IPS-18c (cell line): ENCODE measurements at regions not wholly inside any gene's neighbourhood (a gene's known extent, or its start where the extent isn't known, plus 50 kb on each side); places are given as distances from the start of the nearest gene placed in this dataset.

Source experiments
- H3K4me3 ChIP-seq: 2 replicates; pipeline ENCODE4 v1.7.0; 2013; ENCODE audit warnings: low read depth, mild to moderate bottlenecking, low read length, moderate library complexity; ENCODE audit not compliant: insufficient read depth
- H3K9me3 ChIP-seq: one replicate; pipeline ENCODE4 v1.6.1; 2013; ENCODE audit warnings: mild to moderate bottlenecking, low read length, moderate library complexity; ENCODE audit not compliant: control insufficient read depth, insufficient read depth

DNA sequence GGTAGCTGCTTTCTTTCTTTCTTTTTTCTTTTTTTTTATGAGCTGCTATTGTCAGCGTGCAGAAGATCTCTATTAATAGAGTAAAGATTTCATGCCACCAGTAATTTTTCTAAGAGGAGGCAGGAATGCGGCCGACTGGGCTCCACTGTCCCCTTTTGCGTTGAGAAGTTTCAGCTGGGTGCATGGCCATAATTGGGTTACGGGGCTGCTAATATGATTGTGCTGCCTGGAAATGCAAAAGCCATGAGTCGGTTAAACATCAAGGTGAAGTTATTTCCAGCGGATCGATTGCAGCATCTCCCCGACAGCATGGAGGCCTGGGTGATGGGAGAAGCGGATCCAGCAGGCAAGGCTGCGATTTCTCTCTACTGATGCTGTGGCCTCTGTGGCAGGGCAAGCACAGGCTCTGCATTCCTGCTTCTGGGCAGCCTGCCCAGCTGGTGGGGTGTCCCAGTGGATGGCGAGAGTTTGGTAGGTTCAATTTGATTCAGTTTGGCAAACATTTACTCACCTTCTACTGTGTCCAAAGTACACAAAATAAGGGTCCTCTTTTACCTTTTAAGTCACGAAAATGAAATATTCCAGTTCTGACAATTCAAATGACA lies 54.4 kb upstream of the PRMT8 start:
- Histone ChIP-seq H3K9me3 (no peaks in the 10 kb centered on the region), H3K4me3 (no peak overlapping the region)

DNA sequence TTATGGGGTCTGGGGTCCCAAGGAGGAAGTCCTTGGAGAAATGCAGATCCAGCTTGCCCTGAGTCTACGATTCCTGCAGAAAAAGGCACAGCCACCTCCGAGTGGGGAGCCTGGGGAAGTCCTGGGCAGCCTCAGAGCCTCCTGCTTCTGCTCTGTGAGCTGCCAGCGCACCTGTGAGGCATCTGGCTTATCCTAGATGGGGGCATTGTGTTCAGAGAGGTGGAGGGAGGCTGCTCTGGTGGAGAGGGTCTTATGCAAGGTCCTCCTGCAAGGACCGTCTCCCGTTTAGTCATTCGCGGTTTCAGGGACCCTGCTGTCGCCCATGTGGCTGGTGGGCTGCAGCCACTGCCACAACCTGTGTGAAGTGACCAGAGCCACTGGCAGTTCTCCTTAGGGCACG lies 53.0 kb upstream of the PRMT8 start:
- Histone ChIP-seq H3K4me3 (no peak overlapping the region), H3K9me3 (no peaks in the 10 kb centered on the region)

DNA sequence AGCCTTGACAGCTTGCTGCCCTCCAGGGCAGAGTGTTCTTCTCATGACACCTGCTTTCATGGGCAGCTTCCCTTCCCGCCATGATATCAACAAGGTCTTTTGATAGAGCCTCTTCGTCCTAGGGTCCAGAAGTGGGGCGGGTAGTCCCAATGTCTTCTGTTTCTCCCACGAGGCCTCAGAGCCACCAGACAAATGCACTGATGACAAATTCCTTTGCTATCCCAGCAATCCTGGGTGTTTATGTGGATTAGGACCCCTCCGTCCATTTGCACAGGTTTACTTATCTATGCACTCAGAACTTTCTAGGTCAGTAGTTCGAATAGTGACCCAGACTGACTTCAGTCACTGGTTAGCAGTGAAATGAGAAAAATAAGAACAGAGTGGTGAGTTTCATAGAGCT lies 52.6 kb upstream of the PRMT8 start:
- no peak overlapping the region for H3K4me3 ChIP-seq
- no peaks in the 10 kb centered on the region for H3K9me3 ChIP-seq
